Aorta (tissue), 5 donors: ENCODE measurements at regions not wholly inside any gene's neighbourhood (a gene's known extent, or its start where the extent isn't known, plus 50 kb on each side); places are given as distances from the start of the nearest gene placed in this dataset.

Experiments
- ATAC-seq: fragments of 200-7000 bp; cut with Tn5 transposase; one replicate; pipeline ENCODE4 v1.9.1; 2022; ENCODE audit warnings: moderate library complexity; ENCODE audit not compliant: low FRiP score
- DNase-seq, 2 donors: peaks; one replicate each; pipeline ENCODE4 v3.0.0-alpha.2; 2020
- H3K27ac ChIP-seq, 2 donors: one replicate each; pipeline ENCODE4 v1.5.1; 2013; ENCODE audit warnings: low read length in 2 of 2, mild to moderate bottlenecking in 2 of 2, moderate library complexity in 2 of 2, control low read depth in 1 of 2, inconsistent platforms in 1 of 2, low read depth in 1 of 2
- H3K27me3 ChIP-seq, 2 donors: one replicate each; pipeline ENCODE4 v1.6.1; 2013; ENCODE audit warnings: control low read depth in 1 of 2, low read length in 1 of 2, mild to moderate bottlenecking in 1 of 2, moderate library complexity in 1 of 2; ENCODE audit not compliant: insufficient read depth in 2 of 2, control insufficient read depth in 1 of 2
- H3K36me3 ChIP-seq, 2 donors: one replicate each; pipeline ENCODE4 v1.6.1; 2013; ENCODE audit warnings: control low read depth in 1 of 2, low read length in 1 of 2, mild to moderate bottlenecking in 1 of 2; ENCODE audit not compliant: insufficient read depth in 2 of 2, control insufficient read depth in 1 of 2
- H3K4me1 ChIP-seq, 2 donors: one replicate each; pipeline ENCODE4 v1.6.1; 2013; ENCODE audit warnings: low read length in 2 of 2, control low read depth in 1 of 2, mild to moderate bottlenecking in 1 of 2, moderate library complexity in 1 of 2; ENCODE audit not compliant: insufficient read depth in 2 of 2, control insufficient read depth in 1 of 2
- H3K4me3 ChIP-seq, 2 donors: one replicate each; pipeline ENCODE4 v1.5.1; 2013; ENCODE audit warnings: low read length in 2 of 2, control low read depth in 1 of 2, mild to moderate bottlenecking in 1 of 2
- H3K9me3 ChIP-seq: one replicate; pipeline ENCODE4 v1.6.1; 2013; ENCODE audit warnings: mild to moderate bottlenecking, low read length; ENCODE audit not compliant: control insufficient read depth
- WGBS, 2 donors: extraction: QIAGEN DNeasy Blood & Tissue Kit; methylation state at CpG; one replicate each; pipeline ENCODE4 v1.1.7; 2013; 5-methylcytosine and 5-hydroxymethylcytosine counted together
- intact Hi-C, 2 donors: fragments of 100-400 bp; cut with DNase I; formaldehyde crosslinking; loops; one replicate each; pipeline versions ENCODE4 v1.14.2 to v1.15.0; 2022
- donor health status: healthy with polysubstance abuse.
- donor health status: Bipolar disorder and iron deficiency.
- donor health status: DM: no; HTN: no; CAD: no.
- donor health status: DM: no; HTN: no; CAD: no.
- donor health status: DM: yes; HTN: yes; CAD: no.

DNA sequence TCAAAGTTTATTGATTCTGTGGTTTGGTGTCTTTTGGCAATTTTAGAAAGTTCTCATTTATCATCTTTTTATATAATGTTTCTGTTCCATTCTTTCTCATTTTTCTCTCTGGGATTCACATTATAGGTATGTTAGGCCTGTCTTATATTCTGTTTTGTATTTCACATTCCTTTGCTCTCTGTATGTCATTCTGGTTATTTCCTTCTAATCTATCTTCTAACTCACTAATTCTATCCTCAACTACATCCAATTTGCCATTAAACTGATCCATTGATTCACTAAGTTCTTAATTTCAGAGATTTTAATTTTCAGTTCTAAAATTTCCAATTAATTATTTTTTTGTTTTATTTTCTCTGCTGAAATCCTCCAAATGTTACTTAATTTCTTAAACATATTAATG is 234.8 kb downstream of the FOXD2 start:
- H3K27me3 ChIP-seq, result no peaks in the 10 kb centered on the region
- H3K27ac ChIP-seq, result no peak overlapping the region
- intact Hi-C loops, result no loop called here
- no peaks in the 10 kb centered on the region for H3K36me3 ChIP-seq
- H3K4me1 ChIP-seq, result no peaks in the 10 kb centered on the region
- H3K9me3 ChIP-seq, result no peaks in the 10 kb centered on the region
- H3K4me3 ChIP-seq, result no peak overlapping the region
- ATAC-seq (no peak), DNase-seq (no peak)

DNA sequence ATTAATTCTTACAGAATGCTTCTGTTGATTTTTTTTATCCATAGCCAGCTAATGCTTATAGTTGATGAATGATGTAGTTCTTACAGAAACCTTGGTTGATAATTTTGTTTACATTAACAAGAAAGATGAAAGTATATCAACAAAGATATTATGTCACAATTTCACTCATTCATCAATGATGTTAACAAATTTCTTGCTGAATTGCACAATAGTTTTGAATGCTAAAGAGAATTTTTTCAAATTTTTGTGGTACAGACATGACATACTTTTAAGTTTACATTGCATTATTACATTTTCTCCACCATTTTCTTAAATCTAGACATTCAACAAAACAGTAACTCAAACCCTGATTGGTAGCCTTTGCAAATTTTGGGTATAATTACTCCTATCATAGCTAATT is 236.3 kb downstream of the FOXD2 start:
- H3K4me3 ChIP-seq, result no peak overlapping the region
- H3K36me3 ChIP-seq, result no peaks in the 10 kb centered on the region
- H3K27me3 ChIP-seq, result no peaks in the 10 kb centered on the region
- H3K4me1 ChIP-seq, result no peaks in the 10 kb centered on the region
- intact Hi-C loops, result no loop called here
- no peaks in the 10 kb centered on the region for H3K9me3 ChIP-seq
- DNase-seq, result no peak
- no peak overlapping the region for H3K27ac ChIP-seq
- no peak for ATAC-seq

DNA sequence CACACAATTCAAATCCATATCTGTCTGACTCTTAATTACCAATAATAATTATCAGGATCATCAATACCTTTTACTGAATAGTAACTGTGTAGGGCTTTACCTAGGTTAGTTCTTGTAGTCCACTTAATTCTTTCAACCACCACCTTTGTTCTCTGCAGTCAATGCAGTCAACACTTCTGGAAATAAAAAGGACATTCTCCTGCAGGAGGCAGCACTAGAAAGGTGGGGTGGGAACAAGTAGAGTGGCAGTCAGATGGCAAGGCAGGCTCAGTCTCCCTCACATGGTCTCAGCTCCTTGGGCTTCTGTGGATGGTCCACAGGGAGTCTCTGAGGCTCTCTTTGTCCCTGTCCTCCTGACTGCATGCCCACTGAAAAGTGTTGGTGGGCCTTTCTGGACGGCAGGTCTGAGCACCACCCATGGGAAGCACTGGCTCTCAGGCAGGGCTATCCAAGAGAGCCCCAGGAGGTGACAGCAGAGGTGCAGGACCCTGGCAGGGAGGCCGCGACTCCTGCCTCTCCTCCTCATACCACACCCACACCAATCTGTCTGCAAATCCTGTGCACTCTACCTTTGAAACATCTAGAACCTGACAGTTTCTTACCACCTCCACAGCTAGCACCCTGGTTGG is 237.3 kb downstream of the FOXD2 start:
- DNase-seq (no peak), ATAC-seq (no peak)
- no peak overlapping the region for H3K4me3 ChIP-seq
- 94 to 95% methylated on average over 3 of the region's 3 CpGs for WGBS, 2 donors
- H3K9me3 ChIP-seq, result no peaks in the 10 kb centered on the region
- no peaks in the 10 kb centered on the region for H3K4me1 ChIP-seq
- H3K36me3 ChIP-seq, result no peaks in the 10 kb centered on the region
- H3K27me3 ChIP-seq, result no peaks in the 10 kb centered on the region
- no peak overlapping the region for H3K27ac ChIP-seq
- intact Hi-C loops, result no loop called here

DNA sequence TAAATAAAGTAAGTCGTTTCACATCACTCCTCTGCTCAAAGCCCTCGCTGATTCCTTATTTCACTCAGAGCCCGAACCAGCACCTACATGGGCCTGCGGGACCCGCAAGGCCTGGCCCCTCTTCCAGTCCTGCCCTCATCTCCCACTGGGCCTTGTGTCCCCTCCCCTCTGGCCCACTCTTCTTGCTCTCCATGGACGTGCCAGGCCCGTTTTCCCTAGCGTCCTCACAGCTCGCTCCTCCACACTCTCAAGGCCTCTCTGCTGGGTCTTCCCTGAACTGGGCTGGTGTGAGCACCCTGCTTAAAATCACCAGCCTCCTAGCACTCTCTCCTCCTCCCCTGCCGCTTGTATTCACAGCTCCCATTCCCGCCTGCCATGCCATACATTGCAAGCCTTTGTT is 237.9 kb downstream of the FOXD2 start:
- no peak overlapping the region for H3K4me3 ChIP-seq
- intact Hi-C loops, result no loop called here
- H3K9me3 ChIP-seq, result no peaks in the 10 kb centered on the region
- 95 to 97% methylated on average over 11 of the region's 11 CpGs for WGBS, 2 donors
- DNase-seq, result no peak
- no peaks in the 10 kb centered on the region for H3K27me3 ChIP-seq
- H3K27ac ChIP-seq, result no peak overlapping the region
- H3K4me1 ChIP-seq, result no peaks in the 10 kb centered on the region
- no peak for ATAC-seq
- no peaks in the 10 kb centered on the region for H3K36me3 ChIP-seq

DNA sequence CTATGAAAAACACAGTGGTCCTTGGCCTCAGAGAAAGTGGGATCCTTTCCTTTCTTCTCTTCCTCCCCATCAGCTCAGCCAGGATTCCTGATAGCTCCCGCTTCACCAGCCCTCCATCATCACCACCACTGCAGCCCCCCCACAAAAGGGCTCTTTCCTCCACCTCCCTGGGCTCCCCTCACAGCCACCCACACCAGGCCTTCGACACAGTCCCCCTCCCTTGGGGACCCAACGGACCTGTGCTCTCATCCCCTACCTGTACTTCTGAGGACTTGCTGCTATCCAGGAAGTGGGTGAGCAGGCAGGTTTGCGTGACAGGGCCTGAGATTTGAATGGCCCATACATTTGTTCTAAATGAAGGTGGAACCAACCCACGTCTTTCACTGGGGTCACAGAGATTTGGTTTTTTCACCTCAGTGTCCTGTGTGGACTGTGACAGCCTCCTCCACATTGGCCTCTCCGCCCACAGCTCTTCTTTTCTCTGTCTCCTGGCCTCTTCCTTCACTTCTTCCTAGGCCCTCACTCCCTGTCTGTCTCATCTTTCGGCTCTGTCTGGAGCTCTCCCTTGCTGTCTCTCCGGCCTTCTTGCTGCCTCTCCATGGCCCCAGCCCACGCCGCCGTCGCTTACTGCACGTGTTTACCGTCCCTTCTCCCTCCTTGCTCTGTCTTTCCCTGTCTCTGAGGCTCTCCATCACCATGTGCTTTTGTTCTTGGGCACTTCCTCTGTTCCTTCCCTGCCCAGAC is 238.6 kb downstream of the FOXD2 start:
- Histone ChIP-seq H3K36me3 (no peaks in the 10 kb centered on the region), H3K4me1 (no peaks in the 10 kb centered on the region), H3K27ac (no peak overlapping the region), H3K4me3 (no peak overlapping the region), H3K9me3 (no peaks in the 10 kb centered on the region), H3K27me3 (no peaks in the 10 kb centered on the region)
- 92% methylated on average over 14 of the region's 14 CpGs for WGBS, 2 donors
- no peak for DNase-seq
- no peak for ATAC-seq
- intact Hi-C loops, result no loop called here

DNA sequence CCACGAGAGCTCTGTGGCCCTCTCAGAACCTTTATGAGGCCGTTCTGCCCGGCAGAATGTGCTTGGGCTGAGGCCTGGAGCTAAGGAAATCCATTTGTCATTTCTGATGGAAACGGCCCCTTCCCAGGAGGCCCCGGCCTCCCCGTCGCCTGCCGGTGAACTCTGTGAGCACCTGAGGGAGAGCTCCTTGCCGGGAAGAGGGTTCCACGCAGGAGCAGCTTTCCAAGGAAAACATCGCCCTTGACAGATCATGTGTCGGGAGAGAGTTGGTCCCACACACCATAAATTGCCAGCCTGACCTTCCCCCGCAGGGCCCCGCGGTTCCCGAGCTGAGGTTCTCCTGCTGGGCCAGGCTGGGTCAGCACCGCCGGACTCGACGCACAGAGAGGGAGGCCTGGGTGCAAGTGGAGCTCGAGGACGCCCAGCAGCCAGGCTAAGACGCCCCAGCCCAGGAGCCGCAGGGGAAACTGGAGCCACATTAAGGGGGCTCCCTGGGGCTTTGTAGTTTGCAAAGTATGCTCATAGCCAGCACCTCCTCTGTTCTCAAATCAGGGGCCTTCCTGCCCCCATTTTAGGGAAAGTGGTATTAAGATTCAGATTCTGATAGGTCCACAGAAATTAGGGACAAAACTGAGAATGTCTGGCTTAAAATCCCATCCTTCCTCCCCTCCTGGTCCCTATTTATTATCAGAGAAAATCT is 239.5 kb downstream of the FOXD2 start:
- H3K36me3 ChIP-seq, result no peaks in the 10 kb centered on the region
- no peaks in the 10 kb centered on the region for H3K4me1 ChIP-seq
- WGBS, 2 donors, result 47 to 54% methylated on average over 24 of the region's 24 CpGs
- no peaks in the 10 kb centered on the region for H3K27me3 ChIP-seq
- ATAC-seq (peak; percentile 11), DNase-seq (no peak)
- H3K27ac ChIP-seq, result no peak overlapping the region
- H3K9me3 ChIP-seq, result no peaks in the 10 kb centered on the region
- H3K4me3 ChIP-seq, result no peak overlapping the region
- intact Hi-C loops, result no loop called here

DNA sequence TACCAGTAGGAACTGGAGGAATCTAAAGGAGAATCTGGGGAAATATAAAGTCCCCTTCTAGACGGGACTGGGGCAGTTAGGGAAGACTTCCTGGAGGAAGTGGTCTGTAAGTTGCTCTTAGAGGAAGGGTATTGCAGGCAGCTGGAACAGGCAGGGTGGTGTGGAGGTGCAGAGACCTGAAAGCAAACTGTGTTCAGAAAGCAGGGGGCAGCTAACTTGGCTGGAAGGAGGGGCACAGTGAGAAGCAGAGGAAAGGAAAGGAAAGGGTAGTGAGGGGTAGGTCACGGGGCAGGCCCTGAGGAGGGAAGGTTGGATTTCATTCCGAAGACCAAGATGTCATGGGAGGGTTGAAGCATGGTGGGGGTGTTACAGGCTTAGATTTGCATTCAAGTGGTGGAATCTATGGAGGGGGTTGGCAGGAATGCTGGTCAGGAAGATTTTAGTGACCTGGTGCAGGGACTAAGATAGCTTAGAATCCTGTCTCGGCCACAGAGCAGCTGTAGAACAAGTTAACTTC is 240.7 kb downstream of the FOXD2 start:
- DNase-seq, result no peak
- Histone ChIP-seq H3K4me1 (no peaks in the 10 kb centered on the region), H3K9me3 (no peaks in the 10 kb centered on the region), H3K36me3 (no peaks in the 10 kb centered on the region), H3K27ac (no peak overlapping the region), H3K27me3 (no peaks in the 10 kb centered on the region), H3K4me3 (no peak overlapping the region)
- intact Hi-C loops, result no loop called here
- ATAC-seq, result no peak
- WGBS, 2 donors, result 90 to 94% methylated on average over 4 of the region's 4 CpGs

DNA sequence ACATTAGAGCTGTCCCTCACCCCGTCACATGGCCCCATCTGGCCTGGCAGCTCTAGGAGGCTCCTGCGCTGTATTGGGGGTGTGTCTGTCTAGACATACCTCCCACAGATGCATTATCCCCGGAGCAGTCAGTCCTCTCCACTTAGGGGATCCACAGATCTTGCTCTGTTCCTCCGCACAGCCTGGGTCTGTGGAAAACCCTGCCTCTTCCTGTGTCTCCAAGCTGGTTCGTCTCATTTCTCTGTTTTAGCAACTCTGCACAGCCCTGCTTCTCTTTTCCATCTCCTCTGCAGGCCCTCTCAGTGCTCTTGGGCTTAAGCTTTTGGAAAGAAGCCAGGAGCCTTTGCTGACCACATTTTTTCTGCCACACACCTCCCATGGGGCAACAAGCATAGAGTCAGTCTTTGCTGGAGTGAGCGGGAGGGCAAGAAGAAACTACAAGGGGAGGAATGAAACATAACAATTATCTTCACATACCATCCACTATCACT is 241.5 kb downstream of the FOXD2 start:
- Histone ChIP-seq H3K36me3 (no peaks in the 10 kb centered on the region), H3K4me1 (no peaks in the 10 kb centered on the region), H3K27me3 (no peaks in the 10 kb centered on the region), H3K27ac (no peak overlapping the region), H3K4me3 (no peak overlapping the region), H3K9me3 (no peaks in the 10 kb centered on the region)
- WGBS, 2 donors, result 47 to 48% methylated on average over 6 of the region's 6 CpGs
- DNase-seq (no peak), ATAC-seq (no peak)
- intact Hi-C loops, result no loop called here
